A549 (cell line): ENCODE measurements at regions not wholly inside any gene's neighbourhood (a gene's known extent, or its start where the extent isn't known, plus 50 kb on each side); places are given as distances from the start of the nearest gene placed in this dataset.

Experiments used
- MYC ChIP-seq: IDR thresholded peaks from 2 replicates; pipeline ENCODE4 v1.6.1; 2012; ENCODE audit warnings: mild to moderate bottlenecking, inconsistent platforms, low read length, improper control_type of control experiment, borderline replicate concordance
- PHF8 ChIP-seq: fragments of 200-600 bp; sonication (generic); IDR thresholded peaks from 2 replicates; pipeline ENCODE4 v1.6.1; 2016; ENCODE audit warnings: low read depth, mild to moderate bottlenecking, antibody characterized with exemption, moderate library complexity, borderline replicate concordance
- POLR2A ChIP-seq: IDR thresholded peaks from 2 replicates; pipeline ENCODE4 v1.6.1; 2012; ENCODE audit warnings: mild to moderate bottlenecking, low read length
- TF ChIP-seq, protein P1 (sequence below): fragments of >200 bp; sonication (Bioruptor Twin); formaldehyde crosslinking; IDR thresholded peaks from 3 replicates; pipeline ENCODE4 v1.5.1; 2016
- TF ChIP-seq, protein P2 (sequence below): fragments of 150-350 bp; IDR thresholded peaks from 2 replicates; pipeline ENCODE4 v1.6.1; 2014; ENCODE audit warnings: low read depth, mild to moderate bottlenecking, low read length

DNA sequence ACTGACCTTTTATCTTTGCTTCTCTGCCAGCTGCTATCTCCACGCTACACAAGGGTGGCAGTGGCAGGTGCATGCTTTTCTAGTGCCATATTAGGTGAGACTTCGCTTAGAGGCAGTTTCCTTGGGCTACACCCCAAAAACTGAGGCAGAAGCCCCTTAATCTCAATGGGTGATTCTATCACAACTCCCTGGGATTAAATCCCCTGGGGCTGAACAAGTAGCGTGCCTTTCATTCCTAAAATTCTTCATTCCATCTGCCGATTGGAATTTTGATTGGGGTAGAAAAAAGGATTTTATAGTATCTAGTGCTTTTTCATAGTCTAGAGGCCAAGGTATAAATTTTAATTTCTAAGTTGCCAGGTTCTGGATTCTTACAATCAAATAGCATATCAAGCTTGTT lies 1040.5 kb upstream of the ACVR2A start:
- TF ChIP-seq PHF8 (no peak), MYC (no peak), POLR2A (no peak)
- TF ChIP-seq, protein P1, sequence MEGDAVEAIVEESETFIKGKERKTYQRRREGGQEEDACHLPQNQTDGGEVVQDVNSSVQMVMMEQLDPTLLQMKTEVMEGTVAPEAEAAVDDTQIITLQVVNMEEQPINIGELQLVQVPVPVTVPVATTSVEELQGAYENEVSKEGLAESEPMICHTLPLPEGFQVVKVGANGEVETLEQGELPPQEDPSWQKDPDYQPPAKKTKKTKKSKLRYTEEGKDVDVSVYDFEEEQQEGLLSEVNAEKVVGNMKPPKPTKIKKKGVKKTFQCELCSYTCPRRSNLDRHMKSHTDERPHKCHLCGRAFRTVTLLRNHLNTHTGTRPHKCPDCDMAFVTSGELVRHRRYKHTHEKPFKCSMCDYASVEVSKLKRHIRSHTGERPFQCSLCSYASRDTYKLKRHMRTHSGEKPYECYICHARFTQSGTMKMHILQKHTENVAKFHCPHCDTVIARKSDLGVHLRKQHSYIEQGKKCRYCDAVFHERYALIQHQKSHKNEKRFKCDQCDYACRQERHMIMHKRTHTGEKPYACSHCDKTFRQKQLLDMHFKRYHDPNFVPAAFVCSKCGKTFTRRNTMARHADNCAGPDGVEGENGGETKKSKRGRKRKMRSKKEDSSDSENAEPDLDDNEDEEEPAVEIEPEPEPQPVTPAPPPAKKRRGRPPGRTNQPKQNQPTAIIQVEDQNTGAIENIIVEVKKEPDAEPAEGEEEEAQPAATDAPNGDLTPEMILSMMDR, result no peak
- TF ChIP-seq, protein P2, sequence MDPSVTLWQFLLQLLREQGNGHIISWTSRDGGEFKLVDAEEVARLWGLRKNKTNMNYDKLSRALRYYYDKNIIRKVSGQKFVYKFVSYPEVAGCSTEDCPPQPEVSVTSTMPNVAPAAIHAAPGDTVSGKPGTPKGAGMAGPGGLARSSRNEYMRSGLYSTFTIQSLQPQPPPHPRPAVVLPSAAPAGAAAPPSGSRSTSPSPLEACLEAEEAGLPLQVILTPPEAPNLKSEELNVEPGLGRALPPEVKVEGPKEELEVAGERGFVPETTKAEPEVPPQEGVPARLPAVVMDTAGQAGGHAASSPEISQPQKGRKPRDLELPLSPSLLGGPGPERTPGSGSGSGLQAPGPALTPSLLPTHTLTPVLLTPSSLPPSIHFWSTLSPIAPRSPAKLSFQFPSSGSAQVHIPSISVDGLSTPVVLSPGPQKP, result no peak
